A549 (cell line): ENCODE measurements at regions not wholly inside any gene's neighbourhood (a gene's known extent, or its start where the extent isn't known, plus 50 kb on each side); places are given as distances from the start of the nearest gene placed in this dataset.

Experiments
- ATAC-seq, 2 experiments: fragments of 200-7000 bp in 1 of 2; fragments of >200 bp in 1 of 2; cut with Nextera tagmentation in 1 of 2; cut with Tn5 transposase in 1 of 2; 3 replicates each; pipeline versions ENCODE4 v1.8.0 to v1.9.1; 2018 to 2020; ENCODE audit warnings: mild to moderate bottlenecking in 1 of 2, moderate library complexity in 1 of 2
- CTCF ChIA-PET: fragments of 300-600 bp; sonication (Branson Sonifier 250); formaldehyde crosslinking; extraction: SDS; loops from one replicate; lab custom pipeline; 2021; ENCODE audit warnings: antibody characterized with exemption, inconsistent platforms; lab: Yijun Ruan, JAX
- POLR2A ChIA-PET: fragments of 350-600 bp; formaldehyde crosslinking; extraction: SDS; loops from one replicate; lab custom pipeline; 2021; ENCODE audit warnings: antibody characterized with exemption, inconsistent platforms; lab: Yijun Ruan, JAX
- DNase-seq, 2 experiments: peaks; one replicate each; pipeline versions ENCODE4 v3.0.0 to v3.0.0-alpha.2; 2011 to 2016; ENCODE audit warnings: low read depth in 1 of 2, low spot score in 1 of 2
- FAIRE-seq: peaks from 2 replicates; lab custom pipeline; 2011; peaks lifted over from hg19 to GRCh38; lab: Jason Lieb, UNC
- H3K27ac ChIP-seq, 2 experiments: fragments of >200 bp; sonication (Bioruptor Twin); formaldehyde crosslinking; 3 replicates each; pipeline ENCODE4 v1.5.1; 2016 to 2017
- H3K4me1 ChIP-seq: fragments of >200 bp; sonication (Bioruptor Twin); formaldehyde crosslinking; 3 replicates; pipeline ENCODE4 v1.6.1; 2016
- H3K4me2 ChIP-seq: fragments of >200 bp; sonication (Bioruptor Twin); formaldehyde crosslinking; 3 replicates; pipeline ENCODE4 v1.6.1; 2016
- H3K4me3 ChIP-seq: fragments of >200 bp; sonication (Bioruptor Twin); formaldehyde crosslinking; 3 replicates; pipeline ENCODE4 v1.5.1; 2016
- H3K9me3 ChIP-seq: fragments of >200 bp; sonication (Bioruptor Twin); formaldehyde crosslinking; 3 replicates; pipeline ENCODE4 v1.6.1; 2016
- CBX2 ChIP-seq: fragments of 200-600 bp; sonication (generic); IDR thresholded peaks from 2 replicates; pipeline ENCODE4 v1.6.1; 2016; ENCODE audit warnings: low read depth, mild to moderate bottlenecking, borderline replicate concordance
- CHD2 ChIP-seq: fragments of 150-350 bp; IDR thresholded peaks from 2 replicates; pipeline ENCODE4 v1.6.1; 2014; ENCODE audit warnings: low read length; ENCODE audit not compliant: partially characterized antibody
- CTCF ChIP-seq: fragments of >200 bp; sonication (Bioruptor Twin); formaldehyde crosslinking; IDR thresholded peaks from 3 replicates; pipeline ENCODE4 v1.5.1; 2016
- E2F6 ChIP-seq: IDR thresholded peaks from 2 replicates; pipeline ENCODE4 v1.6.1; 2012; ENCODE audit warnings: low read depth, borderline replicate concordance
- EHMT2 ChIP-seq: fragments of 200-600 bp; sonication (generic); IDR thresholded peaks from 2 replicates; pipeline ENCODE4 v1.6.1; 2016; ENCODE audit warnings: antibody characterized with exemption, low read depth, mild to moderate bottlenecking, moderate library complexity
- FOSB ChIP-seq: fragments of 250-450 bp; sonication (Bioruptor Pico); IDR thresholded peaks from 2 replicates; pipeline ENCODE4 v1.5.0; 2020; ENCODE audit warnings: mild to moderate bottlenecking, moderate library complexity
- FOSL2 ChIP-seq, 2 experiments: fragments of 450-650 bp in 1 of 2; fragments of >200 bp in 1 of 2; sonication (Bioruptor Twin) in 1 of 2; formaldehyde crosslinking; IDR thresholded peaks; 2 replicates each; pipeline versions ENCODE4 v1.5.0 to v1.6.1; 2016 to 2020; ENCODE audit warnings: mild to moderate bottlenecking in 1 of 2, moderate library complexity in 1 of 2
- GATA3 ChIP-seq: IDR thresholded peaks from 2 replicates; pipeline ENCODE4 v1.6.1; 2012; ENCODE audit warnings: borderline replicate concordance
- HES2 ChIP-seq: fragments of >200 bp; sonication (Bioruptor Twin); formaldehyde crosslinking; IDR thresholded peaks from 2 replicates; pipeline ENCODE4 v1.6.1; 2016
- HEYL ChIP-seq: fragments of 250-450 bp; sonication (Bioruptor Pico); IDR thresholded peaks from 2 replicates; pipeline ENCODE4 v1.8.0; 2021; ENCODE audit warnings: mild to moderate bottlenecking, moderate library complexity
- HMGXB4 ChIP-seq: fragments of 250-450 bp; sonication (Bioruptor Pico); IDR thresholded peaks from 2 replicates; pipeline ENCODE4 v1.5.0; 2021; ENCODE audit warnings: mild to moderate bottlenecking, moderate library complexity, borderline replicate concordance
- HOXB13 ChIP-seq: fragments of 250-450 bp; sonication (Bioruptor Pico); IDR thresholded peaks from 2 replicates; pipeline ENCODE4 v1.5.0; 2020; ENCODE audit warnings: low read depth, mild to moderate bottlenecking, moderate library complexity
- HOXB5 ChIP-seq: fragments of 250-450 bp; sonication (Bioruptor Pico); IDR thresholded peaks from 2 replicates; pipeline ENCODE4 v1.5.0; 2020; ENCODE audit warnings: mild to moderate bottlenecking, moderate library complexity
- JUN ChIP-seq, 2 experiments: fragments of >200 bp; sonication (Bioruptor Twin); formaldehyde crosslinking; IDR thresholded peaks; 2 replicates in 1 of 2; 3 replicates in 1 of 2; pipeline ENCODE4 v1.6.1; 2016 to 2017
- KDM5A ChIP-seq: fragments of 200-600 bp; sonication (generic); IDR thresholded peaks from 2 replicates; pipeline ENCODE4 v1.6.1; 2016; ENCODE audit warnings: antibody characterized with exemption, mild to moderate bottlenecking
- MAX ChIP-seq: IDR thresholded peaks from 2 replicates; pipeline ENCODE4 v1.6.1; 2012
- MYC ChIP-seq: IDR thresholded peaks from 2 replicates; pipeline ENCODE4 v1.6.1; 2012; ENCODE audit warnings: mild to moderate bottlenecking, inconsistent platforms, low read length, improper control_type of control experiment, borderline replicate concordance
- NPAS2 ChIP-seq: fragments of 250-450 bp; sonication (Bioruptor Pico); IDR thresholded peaks from 2 replicates; pipeline ENCODE4 v1.8.0; 2022; ENCODE audit warnings: mild to moderate bottlenecking, moderate library complexity, borderline replicate concordance
- POLR2A ChIP-seq: IDR thresholded peaks from 2 replicates; pipeline ENCODE4 v1.6.1; 2012; ENCODE audit warnings: mild to moderate bottlenecking, low read length
- RAD21 ChIP-seq, 2 experiments: fragments of >200 bp in 1 of 2; sonication (Bioruptor Twin) in 1 of 2; formaldehyde crosslinking in 1 of 2; IDR thresholded peaks in 1 of 2; conservative IDR thresholded peaks in 1 of 2; 2 replicates in 1 of 2; 3 replicates in 1 of 2; pipeline ENCODE4 v1.6.1; 2012 to 2018; ENCODE audit warnings: inconsistent platforms in 1 of 2
- RARB ChIP-seq: fragments of 250-450 bp; sonication (Bioruptor Pico); IDR thresholded peaks from 2 replicates; pipeline ENCODE4 v1.8.0; 2021; ENCODE audit warnings: mild to moderate bottlenecking, moderate library complexity
- RCOR1 ChIP-seq: fragments of 150-350 bp; IDR thresholded peaks from 2 replicates; pipeline ENCODE4 v1.6.1; 2014; ENCODE audit warnings: antibody characterized with exemption, low read length, low read depth
- RFX5 ChIP-seq: fragments of 450-650 bp; IDR thresholded peaks from 2 replicates; pipeline ENCODE4 v1.7.1; 2014; ENCODE audit warnings: antibody characterized with exemption, mild to moderate bottlenecking, moderate library complexity
- SMC3 ChIP-seq: fragments of >200 bp; sonication (Bioruptor Twin); formaldehyde crosslinking; IDR thresholded peaks from 3 replicates; pipeline ENCODE4 v1.6.1; 2018; ENCODE audit warnings: inconsistent platforms
- SREBF2 ChIP-seq: fragments of 450-650 bp; IDR thresholded peaks from 2 replicates; pipeline ENCODE4 v1.6.1; 2014; ENCODE audit warnings: mild to moderate bottlenecking, moderate library complexity
- ZC3H11A ChIP-seq: fragments of 450-650 bp; IDR thresholded peaks from 2 replicates; pipeline ENCODE4 v1.6.1; 2014; ENCODE audit warnings: antibody characterized with exemption, mild to moderate bottlenecking
- ZNF302 ChIP-seq: fragments of 250-450 bp; sonication (Bioruptor Pico); IDR thresholded peaks from 2 replicates; pipeline ENCODE4 v1.9.0; 2021; ENCODE audit warnings: inconsistent platforms, mild to moderate bottlenecking, moderate library complexity
- ZSCAN20 ChIP-seq: fragments of 250-450 bp; sonication (Bioruptor Pico); IDR thresholded peaks from 2 replicates; pipeline ENCODE4 v1.8.0; 2022; ENCODE audit warnings: mild to moderate bottlenecking, moderate library complexity
- WGBS: methylation state at CpG from one replicate; pipeline ENCODE4 v1.1.6; 2017; ENCODE audit errors: missing lambda C conversion rate; 5-methylcytosine and 5-hydroxymethylcytosine counted together

- CTCF ChIA-PET, result no interaction called here
- Histone ChIP-seq H3K4me1 (no peaks in the 10 kb centered on the region), H3K9me3 (no peaks in the 10 kb centered on the region), H3K4me3 (no peak overlapping the region), H3K27ac (no peak overlapping the region), H3K4me2 (no peak overlapping the region)
- DNase-seq, result no peak
- POLR2A ChIA-PET, result no interaction called here
- 60% methylated on average over 3 of the region's 3 CpGs for WGBS
- no peak for ATAC-seq
- FAIRE-seq, result no peak
- TF ChIP-seq RCOR1 (no peak), MAX (no peak), HMGXB4 (CRISPR knock-in tag) (no peak), CTCF (no peak), HOXB13 (CRISPR knock-in tag) (no peak), FOSL2 (IDR thresholded peaks at IDR 0.05) (no peak), FOSL2 (CRISPR knock-in tag; IDR thresholded peaks at IDR 0.05) (no peak), HEYL (CRISPR knock-in tag) (no peak), RARB (CRISPR knock-in tag) (no peak), NPAS2 (CRISPR knock-in tag) (no peak), SREBF2 (no peak), E2F6 (no peak), SMC3 (no peak), CBX2 (no peak)
- TF ChIP-seq, all 56 proteins: peak for 0
Observed at GRCh38 chr6:78465059-78465634, 402.2 kb upstream of the IRAK1BP1 start.

- no peak for TF ChIP-seq POLR2A
- TF ChIP-seq RFX5, result no peak
- no peak for TF ChIP-seq HOXB5 (CRISPR knock-in tag)
- no peak for TF ChIP-seq GATA3
- no peak for TF ChIP-seq HEYL (CRISPR knock-in tag)
- no peak for TF ChIP-seq ZNF302 (CRISPR knock-in tag)
- TF ChIP-seq KDM5A, result no peak
- TF ChIP-seq FOSB (CRISPR knock-in tag), result no peak
- TF ChIP-seq JUN (IDR thresholded peaks at IDR 0.05), result no peak
- TF ChIP-seq ZSCAN20 (CRISPR knock-in tag), result no peak
- TF ChIP-seq HES2, result no peak
- TF ChIP-seq HMGXB4 (CRISPR knock-in tag), result no peak
- TF ChIP-seq MYC, result no peak
- TF ChIP-seq EHMT2, result no peak
- no peak for TF ChIP-seq CHD2
- TF ChIP-seq ZC3H11A, result no peak
- no peak for TF ChIP-seq RAD21 (conservative IDR thresholded peaks at IDR 0.05 in 1 of 2, IDR thresholded peaks at IDR 0.05 in 1 of 2)
- no peak for TF ChIP-seq RCOR1
- ChIA-PET POLR2A (no interaction called here), CTCF (no interaction called here)
- no peak overlapping the region for H3K27ac ChIP-seq
- FAIRE-seq (no peak), ATAC-seq (no peak), DNase-seq (no peak)
- H3K4me3 ChIP-seq, result no peak overlapping the region
- no peaks in the 10 kb centered on the region for H3K4me1 ChIP-seq
- no peak overlapping the region for H3K4me2 ChIP-seq
- H3K9me3 ChIP-seq, result no peaks in the 10 kb centered on the region
Observed at GRCh38 chr6:78476561-78476960, 390.8 kb upstream of the IRAK1BP1 start.
